HFF-Myc (cell line): ENCODE measurements at regions not wholly inside any gene's neighbourhood (a gene's known extent, or its start where the extent isn't known, plus 50 kb on each side); places are given as distances from the start of the nearest gene placed in this dataset.

Experiments used
- DNase-seq: peaks from one replicate; pipeline ENCODE4 v3.0.0-alpha.2; 2011; ENCODE audit warnings: low read depth; ENCODE audit errors: extremely low read depth
- H3K4me3 ChIP-seq: replicated peaks from 2 replicates; pipeline ENCODE4 v1.5.1; 2011; ENCODE audit warnings: low read depth, mild to moderate bottlenecking, control low read depth, low read length
- TF ChIP-seq, protein P1 (sequence below): IDR thresholded peaks from 2 replicates; pipeline ENCODE4 v1.5.1; 2012; ENCODE audit warnings: mild to moderate bottlenecking, low read depth, low read length, control low read depth; ENCODE audit errors: missing control alignments

- TF ChIP-seq, protein P1, sequence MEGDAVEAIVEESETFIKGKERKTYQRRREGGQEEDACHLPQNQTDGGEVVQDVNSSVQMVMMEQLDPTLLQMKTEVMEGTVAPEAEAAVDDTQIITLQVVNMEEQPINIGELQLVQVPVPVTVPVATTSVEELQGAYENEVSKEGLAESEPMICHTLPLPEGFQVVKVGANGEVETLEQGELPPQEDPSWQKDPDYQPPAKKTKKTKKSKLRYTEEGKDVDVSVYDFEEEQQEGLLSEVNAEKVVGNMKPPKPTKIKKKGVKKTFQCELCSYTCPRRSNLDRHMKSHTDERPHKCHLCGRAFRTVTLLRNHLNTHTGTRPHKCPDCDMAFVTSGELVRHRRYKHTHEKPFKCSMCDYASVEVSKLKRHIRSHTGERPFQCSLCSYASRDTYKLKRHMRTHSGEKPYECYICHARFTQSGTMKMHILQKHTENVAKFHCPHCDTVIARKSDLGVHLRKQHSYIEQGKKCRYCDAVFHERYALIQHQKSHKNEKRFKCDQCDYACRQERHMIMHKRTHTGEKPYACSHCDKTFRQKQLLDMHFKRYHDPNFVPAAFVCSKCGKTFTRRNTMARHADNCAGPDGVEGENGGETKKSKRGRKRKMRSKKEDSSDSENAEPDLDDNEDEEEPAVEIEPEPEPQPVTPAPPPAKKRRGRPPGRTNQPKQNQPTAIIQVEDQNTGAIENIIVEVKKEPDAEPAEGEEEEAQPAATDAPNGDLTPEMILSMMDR = no peak
- no peak overlapping the region for H3K4me3 ChIP-seq
- no peak for DNase-seq
Observed at GRCh38 chr16:61366006-61366405, 670.2 kb downstream of the CDH8 start.

GRCh38 chr16:61364990-61365389 is 671.2 kb downstream of the CDH8 start:
- DNase-seq = no peak
- H3K4me3 ChIP-seq = no peak overlapping the region
- TF ChIP-seq, protein P1 = no peak

- H3K4me3 ChIP-seq = no peak overlapping the region
- no peak for DNase-seq
- TF ChIP-seq, protein P1 = no peak
Observed at GRCh38 chr16:61362585-61362984, 673.7 kb downstream of the CDH8 start.

DNA sequence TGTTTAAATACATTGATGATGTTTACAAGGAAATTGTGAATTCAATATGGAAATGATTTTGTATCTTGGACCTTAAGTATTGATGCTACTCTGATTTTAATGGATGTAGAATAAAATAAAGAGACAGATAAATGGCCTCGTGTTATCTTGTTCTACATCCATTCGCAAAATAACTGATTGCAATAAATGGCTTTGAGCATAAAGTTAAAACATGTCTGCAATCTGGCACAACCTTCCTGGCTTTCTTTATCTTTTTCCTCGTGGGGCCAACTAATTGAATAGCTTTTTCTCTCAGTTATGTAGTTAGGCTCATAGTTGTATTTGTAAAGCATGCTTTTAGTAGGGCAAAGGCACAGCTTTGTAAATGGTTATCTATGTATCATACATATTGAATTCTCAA is 691.4 kb downstream of the CDH8 start:
- TF ChIP-seq, protein P1 = no peak
- no peak for DNase-seq
- no peak overlapping the region for H3K4me3 ChIP-seq

DNA sequence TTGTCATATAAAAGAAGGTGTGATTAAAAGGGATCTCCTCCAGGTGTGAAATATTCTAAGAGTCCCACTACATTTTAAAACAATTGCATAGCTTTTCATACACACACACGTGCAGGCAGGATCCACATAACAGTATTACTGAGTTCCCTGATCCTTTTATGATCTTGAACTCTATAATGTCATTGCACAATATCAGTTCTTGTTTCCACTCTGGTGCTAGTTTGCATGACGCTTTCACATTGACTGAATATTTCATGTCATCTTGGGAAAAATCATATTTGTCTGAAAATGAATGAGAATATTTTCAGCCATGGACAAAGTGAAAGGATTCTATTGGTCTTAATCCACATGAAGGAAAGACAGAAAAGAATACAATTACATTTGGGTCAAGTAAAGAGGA is 703.8 kb downstream of the CDH8 start:
- TF ChIP-seq, protein P1 = no peak
- DNase-seq = no peak
- no peak overlapping the region for H3K4me3 ChIP-seq

DNA sequence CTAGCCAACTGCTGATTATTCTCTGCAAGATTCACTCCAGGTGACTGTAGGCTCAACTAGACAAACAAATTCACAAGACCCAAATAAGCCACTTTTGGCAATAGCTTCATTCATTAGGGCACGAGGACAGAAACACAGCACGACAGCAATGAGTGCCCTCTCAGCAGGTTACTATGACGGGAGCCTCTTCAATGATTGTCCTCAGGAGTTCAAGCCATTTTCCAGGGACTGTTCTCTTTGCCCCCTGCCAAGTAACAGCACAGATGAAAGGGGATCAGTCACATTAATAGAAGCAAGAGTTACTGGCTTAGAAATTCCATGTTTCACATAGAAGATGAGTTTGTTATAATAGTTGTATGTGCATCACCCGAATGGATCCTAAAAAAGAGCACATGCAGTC is 712.2 kb downstream of the CDH8 start:
- TF ChIP-seq, protein P1 = no peak
- no peak overlapping the region for H3K4me3 ChIP-seq
- no peak for DNase-seq

- no peak overlapping the region for H3K4me3 ChIP-seq
Observed at GRCh38 chr16:61323456-61323855, 712.8 kb downstream of the CDH8 start.

More at GRCh38 chr16:61323456-61323855, 712.8 kb downstream of the CDH8 start:
- DNase-seq = no peak
- TF ChIP-seq, protein P1 = no peak
